Adrenal gland (tissue), 9 donors: ENCODE measurements at regions not wholly inside any gene's neighbourhood (a gene's known extent, or its start where the extent isn't known, plus 50 kb on each side); places are given as distances from the start of the nearest gene placed in this dataset.

Source experiments
- DNase-seq, 7 donors: peaks; one replicate each; pipeline ENCODE4 v3.0.0-alpha.2; 2019 to 2020
- H3K27ac ChIP-seq, 5 donors: fragments of 200-600 bp; sonication (generic) in 4 of 5; 1 replicate in 3 of 5; 2 replicates in 2 of 5; pipeline versions ENCODE4 v1.5.1 to v1.8.0; 2016 to 2020; ENCODE audit warnings: mild to moderate bottlenecking in 1 of 5
- H3K27me3 ChIP-seq: fragments of 200-600 bp; 2 replicates; pipeline ENCODE4 v1.8.0; 2021
- H3K36me3 ChIP-seq, 2 donors: fragments of 200-600 bp; replicated peaks in 1 of 2; 1 replicate in 1 of 2; 2 replicates in 1 of 2; pipeline versions ENCODE4 v1.5.1 to v1.8.0; 2018 to 2022
- H3K4me1 ChIP-seq, 2 donors: fragments of 200-600 bp; replicated peaks in 1 of 2; 1 replicate in 1 of 2; 2 replicates in 1 of 2; pipeline versions ENCODE4 v1.5.1 to v1.8.0; 2018 to 2021
- H3K4me3 ChIP-seq, 4 donors: fragments of 200-600 bp; sonication (generic) in 3 of 4; one replicate each; pipeline ENCODE4 v1.5.1; 2016 to 2018
- H3K9me3 ChIP-seq, 3 donors: fragments of 200-600 bp; sonication (generic) in 1 of 3; replicated peaks in 1 of 3; 1 replicate in 2 of 3; 2 replicates in 1 of 3; pipeline versions ENCODE4 v1.5.1 to v1.8.0; 2016 to 2021
- POLR2A ChIP-seq, 2 donors: fragments of 450-650 bp; IDR thresholded peaks; one replicate each; pipeline ENCODE4 v1.6.1; 2017; ENCODE audit warnings: antibody characterized with exemption in 2 of 2, mild to moderate bottlenecking in 2 of 2, moderate library complexity in 1 of 2
- WGBS, 4 donors: extraction: QIAGEN DNeasy Blood & Tissue Kit in 2 of 4; methylation state at CpG; one replicate each; pipeline versions ENCODE4 v1.1.5 to v1.1.7; 2013 to 2017; 5-methylcytosine and 5-hydroxymethylcytosine counted together
- intact Hi-C, 2 donors: fragments of 100-400 bp; cut with DNase I; formaldehyde crosslinking; loops; one replicate each; pipeline versions ENCODE4 v1.14.1 to v1.15.0; 2022 to 2023
- TF ChIP-seq, protein P1 (sequence below), 6 experiments: fragments of 450-650 bp in 4 of 6; fragments of 200-600 bp in 2 of 6; sonication (generic) in 1 of 6; IDR thresholded peaks; 1 replicate in 5 of 6; 2 replicates in 1 of 6; pipeline versions ENCODE4 v1.5.1 to v1.8.0; 2016 to 2021; ENCODE audit warnings: antibody characterized with exemption in 6 of 6, mild to moderate bottlenecking in 2 of 6, moderate library complexity in 1 of 6
- donor health status: healthy with polysubstance abuse.
- donor health status: Bipolar disorder and iron deficiency.
- donor health status: DM: yes; HTN: yes; CAD: no.
- donor health status: DM: no; HTN: no; CAD: no.
- donor health status: DM: no; HTN: no; CAD: no.

DNA sequence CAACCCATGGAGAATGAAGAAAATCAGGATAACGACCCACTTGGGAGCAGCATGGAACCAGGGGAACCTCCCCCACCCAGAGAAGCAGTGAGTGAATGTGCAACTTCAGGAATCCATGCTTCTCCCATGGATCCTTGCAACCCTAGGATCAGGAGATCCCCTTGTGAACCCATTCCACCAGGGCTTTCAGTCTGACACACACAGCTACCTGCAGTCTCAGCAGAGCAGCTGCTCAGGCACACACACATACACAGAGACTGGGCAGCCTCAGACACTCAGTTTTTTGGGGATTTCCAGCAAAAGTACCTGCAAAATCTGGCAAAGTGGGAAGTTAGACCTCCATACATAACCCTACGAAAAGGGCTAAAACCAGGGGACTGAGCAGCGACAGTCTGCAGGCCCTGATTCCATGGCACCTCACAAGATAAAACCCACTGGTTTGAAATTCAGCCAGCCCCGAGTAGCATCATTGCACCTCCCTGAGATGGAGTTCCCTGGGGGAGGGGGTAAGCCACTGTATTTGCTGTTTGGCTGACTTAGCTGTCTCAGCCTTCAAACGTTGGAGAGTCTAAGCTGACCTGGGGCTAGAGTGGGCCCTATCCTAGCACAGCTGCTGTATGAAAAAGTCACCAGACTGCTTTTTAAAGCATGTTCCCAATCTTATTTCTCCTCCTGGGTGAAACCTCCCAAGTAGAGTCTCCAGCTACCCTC lies 737.5 kb upstream of the NDST4 start:
- no peak for DNase-seq
- Histone ChIP-seq H3K9me3 (no peaks in the 10 kb centered on the region), H3K4me3 (no peak overlapping the region), H3K4me1 (no peaks in the 10 kb centered on the region), H3K36me3 (no peaks in the 10 kb centered on the region), H3K27ac (no peak overlapping the region), H3K27me3 (no peaks in the 10 kb centered on the region)
- intact Hi-C loops = loop anchor here in 1 of 2 donors (10.0 kb wide), 1 partner anchor 756 kb away; no protein-coding TSS in a partner anchor
- no peak for TF ChIP-seq POLR2A (IDR thresholded peaks at IDR 0.05)
- TF ChIP-seq, protein P1, sequence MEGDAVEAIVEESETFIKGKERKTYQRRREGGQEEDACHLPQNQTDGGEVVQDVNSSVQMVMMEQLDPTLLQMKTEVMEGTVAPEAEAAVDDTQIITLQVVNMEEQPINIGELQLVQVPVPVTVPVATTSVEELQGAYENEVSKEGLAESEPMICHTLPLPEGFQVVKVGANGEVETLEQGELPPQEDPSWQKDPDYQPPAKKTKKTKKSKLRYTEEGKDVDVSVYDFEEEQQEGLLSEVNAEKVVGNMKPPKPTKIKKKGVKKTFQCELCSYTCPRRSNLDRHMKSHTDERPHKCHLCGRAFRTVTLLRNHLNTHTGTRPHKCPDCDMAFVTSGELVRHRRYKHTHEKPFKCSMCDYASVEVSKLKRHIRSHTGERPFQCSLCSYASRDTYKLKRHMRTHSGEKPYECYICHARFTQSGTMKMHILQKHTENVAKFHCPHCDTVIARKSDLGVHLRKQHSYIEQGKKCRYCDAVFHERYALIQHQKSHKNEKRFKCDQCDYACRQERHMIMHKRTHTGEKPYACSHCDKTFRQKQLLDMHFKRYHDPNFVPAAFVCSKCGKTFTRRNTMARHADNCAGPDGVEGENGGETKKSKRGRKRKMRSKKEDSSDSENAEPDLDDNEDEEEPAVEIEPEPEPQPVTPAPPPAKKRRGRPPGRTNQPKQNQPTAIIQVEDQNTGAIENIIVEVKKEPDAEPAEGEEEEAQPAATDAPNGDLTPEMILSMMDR (IDR thresholded peaks at IDR 0.05) = no peak
- WGBS, 4 donors = 58 to 73% (median 69%) methylated on average over 3 to 5 of the region's 5 CpGs

DNA sequence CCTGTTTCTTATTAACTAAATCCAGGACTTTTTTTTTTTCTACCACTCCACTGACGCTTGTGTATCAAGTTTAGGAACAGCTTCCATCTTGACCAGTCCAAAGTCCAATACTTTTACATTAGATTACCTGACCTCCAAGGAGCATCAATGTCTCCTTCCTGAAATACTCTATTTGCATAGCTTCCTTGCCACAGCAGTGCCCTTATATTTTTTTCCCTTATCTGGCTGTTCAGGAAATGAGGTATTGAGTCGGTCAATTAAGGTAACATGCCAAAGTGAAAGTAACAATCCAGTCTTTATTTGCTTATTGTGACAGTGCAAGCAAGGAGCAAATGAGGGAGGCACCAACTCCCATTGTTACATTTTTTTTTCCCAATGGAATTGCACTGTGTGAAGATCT lies 730.8 kb upstream of the NDST4 start:
- 61 to 79% (median 69%) methylated on average over 2 of the region's 2 CpGs for WGBS, 4 donors
- Histone ChIP-seq H3K4me3 (no peak overlapping the region), H3K27ac (no peak overlapping the region), H3K36me3 (no peaks in the 10 kb centered on the region), H3K27me3 (no peaks in the 10 kb centered on the region), H3K4me1 (no peaks in the 10 kb centered on the region), H3K9me3 (no peaks in the 10 kb centered on the region)
- no peak for DNase-seq
- intact Hi-C loops = no loop called here
- TF ChIP-seq POLR2A (IDR thresholded peaks at IDR 0.05) = no peak
- TF ChIP-seq, protein P1 (IDR thresholded peaks at IDR 0.05) = no peak

DNA sequence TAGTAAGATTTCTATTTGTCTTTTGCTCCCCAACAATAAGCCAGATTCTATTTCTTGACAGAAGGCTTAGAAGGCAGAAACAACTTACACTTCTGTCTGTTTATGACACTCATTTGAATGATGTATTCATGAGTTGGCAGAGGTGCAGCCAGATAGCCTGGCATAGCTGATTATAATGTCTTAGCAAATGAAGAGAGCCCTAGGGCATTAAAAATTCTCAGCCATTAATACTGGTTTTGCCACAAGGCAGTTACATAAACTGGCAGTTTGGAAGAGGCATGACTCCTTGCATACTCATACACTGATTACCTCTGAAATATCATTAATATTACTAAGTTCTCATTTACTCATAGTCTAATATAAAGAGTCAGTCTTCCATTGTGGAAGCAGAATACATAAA lies 728.5 kb upstream of the NDST4 start:
- no peaks in the 10 kb centered on the region for H3K27me3 ChIP-seq
- no peaks in the 10 kb centered on the region for H3K36me3 ChIP-seq
- no peaks in the 10 kb centered on the region for H3K4me1 ChIP-seq
- H3K4me3 ChIP-seq = no peak overlapping the region
- DNase-seq = no peak
- TF ChIP-seq, protein P1 (IDR thresholded peaks at IDR 0.05) = no peak
- TF ChIP-seq POLR2A (IDR thresholded peaks at IDR 0.05) = no peak
- no peaks in the 10 kb centered on the region for H3K9me3 ChIP-seq
- intact Hi-C loops = no loop called here
- no peak overlapping the region for H3K27ac ChIP-seq

DNA sequence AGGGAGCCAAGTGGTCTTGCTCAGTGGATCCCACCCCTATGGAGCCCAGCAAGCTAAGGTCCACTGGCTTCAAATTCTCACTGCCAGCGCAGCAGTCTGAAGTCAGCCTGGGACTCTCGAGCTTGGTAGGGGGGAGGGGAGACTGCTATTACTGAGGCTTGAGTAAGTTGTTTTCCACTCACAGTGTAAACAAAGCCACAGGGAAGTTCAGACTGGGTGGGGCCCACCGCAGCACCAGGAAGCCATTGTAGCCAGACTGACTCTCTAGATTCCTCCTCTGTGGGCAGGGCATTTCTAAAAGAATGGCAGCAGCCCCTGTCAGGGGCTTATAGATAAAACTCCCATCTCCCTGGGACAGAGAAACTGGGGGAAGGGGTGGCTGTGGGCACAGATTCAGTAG lies 721.0 kb upstream of the NDST4 start:
- TF ChIP-seq, protein P1 (IDR thresholded peaks at IDR 0.05) = no peak
- TF ChIP-seq POLR2A (IDR thresholded peaks at IDR 0.05) = no peak
- 69 to 89% (median 85%) methylated on average over 2 to 3 of the region's 3 CpGs for WGBS, 4 donors
- Histone ChIP-seq H3K27me3 (no peaks in the 10 kb centered on the region), H3K9me3 (no peaks in the 10 kb centered on the region), H3K4me1 (no peaks in the 10 kb centered on the region), H3K36me3 (no peaks in the 10 kb centered on the region), H3K27ac (no peak overlapping the region), H3K4me3 (no peak overlapping the region)
- DNase-seq = no peak
- intact Hi-C loops = no loop called here
